HepG2 (cell line): ENCODE measurements at regions not wholly inside any gene's neighbourhood (a gene's known extent, or its start where the extent isn't known, plus 50 kb on each side); places are given as distances from the start of the nearest gene placed in this dataset.

Source experiments
- ATAC-seq: fragments of 200-7000 bp; cut with Tn5 transposase; 3 replicates; pipeline ENCODE4 v1.9.1; 2020; ENCODE audit warnings: mild to moderate bottlenecking, moderate library complexity
- BruUV-seq: library from RNA; stranded (reverse); fragments of 400-500 nt; replicated peaks from 2 replicates; lab custom pipeline; 2021; lab: Mats Ljungman, UMichigan
- CTCF ChIA-PET: fragments of 300-600 bp; formaldehyde crosslinking; extraction: SDS; loops from one replicate; lab custom pipeline; 2021; ENCODE audit warnings: low total read pairs, inconsistent platforms, low intra/inter-chr PET ratio; lab: Yijun Ruan, JAX
- POLR2A ChIA-PET: fragments of 350-600 bp; sonication (Branson Sonifier 250); formaldehyde crosslinking; loops from one replicate; lab custom pipeline; 2020; ENCODE audit warnings: antibody characterized with exemption, inconsistent platforms; lab: Yijun Ruan, JAX
- DNase-seq: peaks from one replicate; pipeline ENCODE4 v3.0.0-alpha.2; 2015; ENCODE audit warnings: low spot score
- FAIRE-seq: peaks from 3 replicates; lab custom pipeline; 2011; peaks lifted over from hg19 to GRCh38; lab: Jason Lieb, UNC
- H2AFZ ChIP-seq: one replicate; pipeline ENCODE4 v1.6.1; 2011; ENCODE audit warnings: low read length, inconsistent platforms
- H3K27ac ChIP-seq: fragments of 300-600 bp; 3 replicates; pipeline ENCODE4 v1.8.0; 2011; ENCODE audit warnings: mixed run types, mild to moderate bottlenecking, mixed read lengths, low read length, inconsistent platforms; ENCODE audit not compliant: insufficient read depth; ENCODE audit errors: extremely low read length
- H3K27me3 ChIP-seq, 2 experiments: fragments of 200-600 bp in 1 of 2; 2 replicates in 1 of 2; 3 replicates in 1 of 2; pipeline versions ENCODE4 v1.6.0 to v1.8.0; 2011; ENCODE audit warnings: low read length in 2 of 2, mild to moderate bottlenecking in 2 of 2, moderate library complexity in 2 of 2, inconsistent platforms in 1 of 2; ENCODE audit not compliant: insufficient read depth in 2 of 2, control insufficient read depth in 1 of 2
- H3K36me3 ChIP-seq, 2 experiments: fragments of 200-600 bp in 1 of 2; replicated peaks in 1 of 2; 2 replicates in 1 of 2; 3 replicates in 1 of 2; pipeline versions ENCODE4 v1.5.1 to v1.8.0; 2011; ENCODE audit warnings: low read length in 2 of 2, inconsistent platforms in 1 of 2; ENCODE audit not compliant: insufficient read depth in 2 of 2, control insufficient read depth in 1 of 2
- H3K4me1 ChIP-seq: 2 replicates; pipeline ENCODE4 v1.5.1; 2012; ENCODE audit warnings: low read length, inconsistent platforms; ENCODE audit not compliant: insufficient read depth
- H3K4me2 ChIP-seq: 2 replicates; pipeline ENCODE4 v1.6.0; 2011; ENCODE audit warnings: low read depth, low read length, inconsistent platforms
- H3K4me3 ChIP-seq, 3 experiments: fragments of 200-600 bp in 1 of 3; sonication (generic), shearing (Covaris generic) in 1 of 3; replicated peaks in 1 of 3; 2 replicates each; pipeline ENCODE4 v1.5.1; 2011 to 2016; ENCODE audit warnings: low read length in 3 of 3, inconsistent platforms in 2 of 3, low read depth in 2 of 3, mild to moderate bottlenecking in 2 of 3, control low read depth in 1 of 3, mixed read lengths in 1 of 3; ENCODE audit not compliant: insufficient read depth in 1 of 3
- H3K79me2 ChIP-seq: one replicate; pipeline ENCODE4 v1.6.1; 2011; ENCODE audit warnings: low read length, inconsistent platforms; ENCODE audit not compliant: insufficient read depth
- H3K9ac ChIP-seq: 2 replicates; pipeline ENCODE4 v1.6.0; 2011; ENCODE audit warnings: mild to moderate bottlenecking, low read depth, low read length, inconsistent platforms; ENCODE audit not compliant: insufficient read depth
- H3K9me3 ChIP-seq: 2 replicates; pipeline ENCODE4 v1.5.1; 2012; ENCODE audit warnings: mild to moderate bottlenecking, low read length
- H4K20me1 ChIP-seq: 2 replicates; pipeline ENCODE4 v1.6.0; 2011; ENCODE audit warnings: inconsistent platforms, mild to moderate bottlenecking, low read length, moderate library complexity; ENCODE audit not compliant: insufficient read depth
- BHLHE40 ChIP-seq: IDR thresholded peaks from 2 replicates; pipeline ENCODE4 v1.6.1; 2011; ENCODE audit warnings: low read length, improper control_type of control experiment
- DMTF1 ChIP-seq: sonication (generic); formaldehyde crosslinking; IDR thresholded peaks from 2 replicates; pipeline ENCODE4 v1.4.0; 2020; ENCODE audit warnings: mild to moderate bottlenecking, missing genetic modification reagents
- FOSL1 ChIP-seq: sonication (generic); formaldehyde crosslinking; IDR thresholded peaks from 2 replicates; pipeline ENCODE4 v1.9.0; 2021; ENCODE audit warnings: missing genetic modification reagents, borderline replicate concordance
- HIC2 ChIP-seq: sonication (generic); formaldehyde crosslinking; IDR thresholded peaks from 2 replicates; pipeline ENCODE4 v1.9.0; 2022; ENCODE audit warnings: low read depth, missing genetic modification reagents
- TEAD2 ChIP-seq: sonication (generic); formaldehyde crosslinking; IDR thresholded peaks from 2 replicates; pipeline ENCODE4 v1.9.0; 2021; ENCODE audit warnings: missing genetic modification reagents
- ZMAT3 ChIP-seq: sonication (generic); formaldehyde crosslinking; conservative IDR thresholded peaks from 2 replicates; pipeline ENCODE4 v1.7.0; 2021; ENCODE audit warnings: missing genetic modification reagents
- WGBS: methylation state at CpG from one replicate; pipeline ENCODE4 v1.1.6; 2017; ENCODE audit warnings: low lambda C conversion rate; 5-methylcytosine and 5-hydroxymethylcytosine counted together
- in situ Hi-C: cut with HindIII; loops from 2 replicates; pipeline ENCODE4 v1.10.0; 2017; ENCODE audit warnings: low pct_unique_long_range_greater_than_20kb; ENCODE audit not compliant: extremely low pct_ligation_motif_present
- intact Hi-C: fragments of 100-400 bp; cut with micrococcal nuclease; formaldehyde crosslinking; loops from one replicate; pipeline ENCODE4 v1.10.0; 2022; ENCODE audit not compliant: unreplicated experiment

- ChIA-PET CTCF (no interaction called here), POLR2A (no interaction called here)
- intact Hi-C loops = no loop called here
- ATAC-seq (no peak), FAIRE-seq (no peak), DNase-seq (no peak)
- TF ChIP-seq BHLHE40 (no peak), DMTF1 (no peak), FOSL1 (CRISPR knock-in tag) (no peak), TEAD2 (CRISPR knock-in tag) (no peak)
- Histone ChIP-seq H3K9me3 (no peaks in the 10 kb centered on the region), H3K4me2 (no peak overlapping the region), H4K20me1 (no peaks in the 10 kb centered on the region), H3K4me3 (no peak overlapping the region), H3K27me3 (peaks cover 0 to 17% of the 10 kb centered on the region in 2 experiments; a peak in 3 of 5 replicates), H3K36me3 (no peaks in the 10 kb centered on the region), H3K9ac (no peak overlapping the region), H3K27ac (no peak overlapping the region), H2AFZ (no peak overlapping the region), H3K79me2 (no peaks in the 10 kb centered on the region), H3K4me1 (no peaks in the 10 kb centered on the region)
- WGBS = 84% methylated on average over 60 of the region's 72 CpGs
- no TSS peak for BruUV-seq
- in situ Hi-C loops = no loop called here
These were observed 152.0 kb downstream of the ERCC6L2 start for GRCh38 chr9:96027251-96028131.

GRCh38 chr9:96026655-96027213, 151.2 kb downstream of the ERCC6L2 start:
- ChIA-PET CTCF (no interaction called here), POLR2A (no interaction called here)
- Histone ChIP-seq H3K27me3 (peaks cover 0 to 24% of the 10 kb centered on the region in 2 experiments; a peak in 3 of 5 replicates), H3K4me2 (no peak overlapping the region), H3K9ac (no peak overlapping the region), H3K4me1 (peaks cover 4% of the 10 kb centered on the region; the same call in 1 of the 2 replicates), H3K27ac (no peak overlapping the region), H2AFZ (no peak overlapping the region), H3K9me3 (no peaks in the 10 kb centered on the region), H3K36me3 (no peaks in the 10 kb centered on the region), H3K4me3 (no peak overlapping the region), H4K20me1 (no peaks in the 10 kb centered on the region), H3K79me2 (no peaks in the 10 kb centered on the region)
- peak; percentile 30 for FAIRE-seq
- intact Hi-C loops = no loop called here
- DNase-seq = no peak
- no peak for ATAC-seq
- in situ Hi-C loops = no loop called here
- WGBS = 70% methylated on average over 5 of the region's 5 CpGs
- no TSS peak for BruUV-seq
- TF ChIP-seq HIC2 (CRISPR knock-in tag) (no peak), ZMAT3 (no peak)
